HCT116 (cell line): ENCODE measurements at regions not wholly inside any gene's neighbourhood (a gene's known extent, or its start where the extent isn't known, plus 50 kb on each side); places are given as distances from the start of the nearest gene placed in this dataset.

Experiments used
- ATAC-seq: fragments of 200-7000 bp; cut with Tn5 transposase; 2 replicates; pipeline ENCODE4 v1.9.1; 2020; ENCODE audit warnings: mild to moderate bottlenecking, moderate library complexity
- BruUV-seq: library from RNA; stranded (reverse); fragments of 400-500 nt; replicated peaks from 2 replicates; lab custom pipeline; 2021; lab: Mats Ljungman, UMichigan
- CTCF ChIA-PET: fragments of 300-600 bp; sonication (Branson Sonifier 250); formaldehyde crosslinking; loops from one replicate; lab custom pipeline; 2021; ENCODE audit warnings: antibody characterized with exemption; lab: Charles Lee
- POLR2A ChIA-PET: fragments of 300-600, 350-600 bp; sonication (Branson Sonifier 250); formaldehyde crosslinking; loops from one replicate; lab custom pipeline; 2021; ENCODE audit warnings: antibody characterized with exemption; lab: Charles Lee
- RAD21 ChIA-PET, 2 experiments: fragments of 300-600 bp; sonication (Branson Sonifier 250); formaldehyde crosslinking; loops; one replicate each; lab custom pipeline; 2023; ENCODE audit warnings: low total read pairs in 2 of 2; ENCODE audit not compliant: uncharacterized antibody in 2 of 2, unreplicated experiment in 2 of 2, low non-redundant PET in 1 of 2; lab: Charles Lee
- DNase-seq: peaks from one replicate; pipeline ENCODE4 v3.0.0-alpha.2; 2010; ENCODE audit warnings: low read depth, low spot score
- H2AFZ ChIP-seq: fragments of 200-600 bp; shearing (Covaris generic), sonication (generic); 2 replicates; pipeline ENCODE4 v1.6.1; 2017; ENCODE audit warnings: low read depth, mixed run types, mixed read lengths, antibody characterized with exemption, low read length; ENCODE audit not compliant: poor library complexity, severe bottlenecking
- H3K27ac ChIP-seq: 2 replicates; pipeline ENCODE4 v1.5.1; 2012; ENCODE audit warnings: low read depth, low read length
- H3K27me3 ChIP-seq: fragments of 200-600 bp; sonication (generic); 2 replicates; pipeline ENCODE4 v1.6.1; 2016; ENCODE audit warnings: mixed run types, low read length, mixed read lengths; ENCODE audit not compliant: insufficient read depth
- H3K36me3 ChIP-seq, 2 experiments: fragments of 200-500 bp in 1 of 2; fragments of 200-600 bp in 1 of 2; sonication (Bioruptor generic) in 1 of 2; sonication (generic) in 1 of 2; 2 replicates each; pipeline versions ENCODE4 v1.5.1 to v1.6.1; 2014 to 2016; ENCODE audit warnings: low read length in 2 of 2, inconsistent platforms in 1 of 2, mixed read lengths in 1 of 2, mixed run types in 1 of 2; ENCODE audit not compliant: insufficient read depth in 2 of 2, control insufficient read depth in 1 of 2
- H3K4me1 ChIP-seq, 2 experiments: fragments of 200-600 bp in 1 of 2; sonication (generic) in 1 of 2; 2 replicates each; pipeline versions ENCODE4 v1.5.1 to v1.6.1; 2012 to 2017; ENCODE audit warnings: low read length in 2 of 2, inconsistent platforms in 1 of 2, mild to moderate bottlenecking in 1 of 2, mixed read lengths in 1 of 2, mixed run types in 1 of 2, moderate library complexity in 1 of 2; ENCODE audit not compliant: insufficient read depth in 2 of 2, control insufficient read depth in 1 of 2
- H3K4me2 ChIP-seq: fragments of 200-600 bp; sonication (generic); 2 replicates; pipeline ENCODE4 v1.6.1; 2017; ENCODE audit warnings: mixed run types, low read length, mixed read lengths
- H3K4me3 ChIP-seq, 2 experiments: fragments of 200-600 bp in 1 of 2; sonication (generic) in 1 of 2; replicated peaks in 1 of 2; 2 replicates each; pipeline ENCODE4 v1.5.1; 2011 to 2016; ENCODE audit warnings: low read length in 2 of 2, control low read depth in 1 of 2, low read depth in 1 of 2, mild to moderate bottlenecking in 1 of 2, mixed read lengths in 1 of 2, mixed run types in 1 of 2
- H3K79me2 ChIP-seq: fragments of 200-600 bp; sonication (generic); 2 replicates; pipeline ENCODE4 v1.6.1; 2017; ENCODE audit warnings: mild to moderate bottlenecking, mixed run types, low read length, moderate library complexity, mixed read lengths; ENCODE audit not compliant: insufficient read depth
- H3K9ac ChIP-seq: fragments of 200-600 bp; sonication (generic); 2 replicates; pipeline ENCODE4 v1.6.1; 2016; ENCODE audit warnings: low read length, mixed read lengths
- H3K9me2 ChIP-seq: fragments of 200-600 bp; sonication (generic), shearing (Covaris generic); 2 replicates; pipeline ENCODE4 v1.6.1; 2017; ENCODE audit warnings: mixed run types, mild to moderate bottlenecking, moderate library complexity; ENCODE audit not compliant: insufficient read depth
- H3K9me3 ChIP-seq, 2 experiments: fragments of 200-500 bp in 1 of 2; fragments of 200-600 bp in 1 of 2; sonication (Bioruptor generic) in 1 of 2; sonication (generic) in 1 of 2; 2 replicates each; pipeline ENCODE4 v1.6.1; 2014 to 2017; ENCODE audit warnings: low read length in 2 of 2, mixed read lengths in 2 of 2, inconsistent platforms in 1 of 2, low read depth in 1 of 2, mild to moderate bottlenecking in 1 of 2, mixed run types in 1 of 2, moderate library complexity in 1 of 2; ENCODE audit not compliant: control insufficient read depth in 1 of 2, insufficient read depth in 1 of 2
- H4K20me1 ChIP-seq: fragments of 200-600 bp; sonication (generic), shearing (Covaris generic); 2 replicates; pipeline ENCODE4 v1.6.1; 2017; ENCODE audit warnings: mixed run types, mild to moderate bottlenecking, moderate library complexity; ENCODE audit not compliant: insufficient read depth
- ATF3 ChIP-seq: IDR thresholded peaks from 2 replicates; pipeline ENCODE4 v1.6.1; 2012
- FOSL1 ChIP-seq: IDR thresholded peaks from 2 replicates; pipeline ENCODE4 v1.6.1; 2012; ENCODE audit warnings: low read depth
- MAX ChIP-seq: IDR thresholded peaks from 2 replicates; pipeline ENCODE4 v1.6.1; 2012
- SRF ChIP-seq: IDR thresholded peaks from 2 replicates; pipeline ENCODE4 v1.6.1; 2012; ENCODE audit warnings: low read depth
- intact Hi-C: fragments of 100-400 bp; cut with micrococcal nuclease; formaldehyde crosslinking; loops from 2 replicates; pipeline ENCODE4 v1.10.0; 2022
- TF ChIP-seq, protein P1 (sequence below): IDR thresholded peaks from 2 replicates; pipeline ENCODE4 v1.6.1; 2012; ENCODE audit warnings: low read depth

DNA sequence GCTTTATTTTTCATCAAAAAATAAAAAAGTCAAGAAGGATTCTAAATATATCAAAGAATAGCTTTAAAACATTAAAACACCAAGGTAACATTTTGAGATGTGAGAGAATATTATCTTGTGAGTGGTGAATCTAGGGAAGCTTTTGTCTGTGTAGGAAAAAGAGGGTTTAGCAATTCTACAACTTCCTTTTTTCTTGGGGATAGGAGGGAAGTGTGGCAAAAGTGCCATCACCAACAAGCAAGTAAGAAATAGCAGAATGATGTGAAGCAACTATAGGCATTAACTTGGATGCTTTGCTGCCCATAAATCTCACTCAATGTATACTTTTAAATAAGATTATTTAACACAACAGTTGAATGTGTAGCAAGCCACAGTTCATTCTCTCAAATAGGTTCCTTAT, 57.8 kb upstream of the SUCLG2 start:
- CTCF ChIA-PET, result no interaction called here
- RAD21 ChIA-PET, result no interaction called here

More for the DNA sequence above, 57.8 kb upstream of the SUCLG2 start:
- Histone ChIP-seq H2AFZ (no peak overlapping the region), H3K9me3 (no peaks in the 10 kb centered on the region), H3K36me3 (no peaks in the 10 kb centered on the region), H3K27ac (no peak overlapping the region), H3K9me2 (no peaks in the 10 kb centered on the region), H3K27me3 (peaks cover 8% of the 10 kb centered on the region; the same call in 1 of the 2 replicates), H3K79me2 (no peaks in the 10 kb centered on the region), H3K4me3 (no peak overlapping the region), H3K4me2 (no peak overlapping the region), H3K4me1 (no peaks in the 10 kb centered on the region), H4K20me1 (no peaks in the 10 kb centered on the region), H3K9ac (no peak overlapping the region)
- DNase-seq (no peak), ATAC-seq (no peak)
- TF ChIP-seq SRF (no peak), ATF3 (no peak), FOSL1 (no peak), MAX (no peak)
- TF ChIP-seq, protein P1, sequence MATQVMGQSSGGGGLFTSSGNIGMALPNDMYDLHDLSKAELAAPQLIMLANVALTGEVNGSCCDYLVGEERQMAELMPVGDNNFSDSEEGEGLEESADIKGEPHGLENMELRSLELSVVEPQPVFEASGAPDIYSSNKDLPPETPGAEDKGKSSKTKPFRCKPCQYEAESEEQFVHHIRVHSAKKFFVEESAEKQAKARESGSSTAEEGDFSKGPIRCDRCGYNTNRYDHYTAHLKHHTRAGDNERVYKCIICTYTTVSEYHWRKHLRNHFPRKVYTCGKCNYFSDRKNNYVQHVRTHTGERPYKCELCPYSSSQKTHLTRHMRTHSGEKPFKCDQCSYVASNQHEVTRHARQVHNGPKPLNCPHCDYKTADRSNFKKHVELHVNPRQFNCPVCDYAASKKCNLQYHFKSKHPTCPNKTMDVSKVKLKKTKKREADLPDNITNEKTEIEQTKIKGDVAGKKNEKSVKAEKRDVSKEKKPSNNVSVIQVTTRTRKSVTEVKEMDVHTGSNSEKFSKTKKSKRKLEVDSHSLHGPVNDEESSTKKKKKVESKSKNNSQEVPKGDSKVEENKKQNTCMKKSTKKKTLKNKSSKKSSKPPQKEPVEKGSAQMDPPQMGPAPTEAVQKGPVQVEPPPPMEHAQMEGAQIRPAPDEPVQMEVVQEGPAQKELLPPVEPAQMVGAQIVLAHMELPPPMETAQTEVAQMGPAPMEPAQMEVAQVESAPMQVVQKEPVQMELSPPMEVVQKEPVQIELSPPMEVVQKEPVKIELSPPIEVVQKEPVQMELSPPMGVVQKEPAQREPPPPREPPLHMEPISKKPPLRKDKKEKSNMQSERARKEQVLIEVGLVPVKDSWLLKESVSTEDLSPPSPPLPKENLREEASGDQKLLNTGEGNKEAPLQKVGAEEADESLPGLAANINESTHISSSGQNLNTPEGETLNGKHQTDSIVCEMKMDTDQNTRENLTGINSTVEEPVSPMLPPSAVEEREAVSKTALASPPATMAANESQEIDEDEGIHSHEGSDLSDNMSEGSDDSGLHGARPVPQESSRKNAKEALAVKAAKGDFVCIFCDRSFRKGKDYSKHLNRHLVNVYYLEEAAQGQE, result no peak
- no TSS peak for BruUV-seq
- intact Hi-C loops, result no loop called here
- POLR2A ChIA-PET, result no interaction called here
